Esophagus squamous epithelium (tissue), 4 donors: ENCODE measurements at regions not wholly inside any gene's neighbourhood (a gene's known extent, or its start where the extent isn't known, plus 50 kb on each side); places are given as distances from the start of the nearest gene placed in this dataset.
"Not testable (repeated sequence)": the region's sequence is repeated elsewhere in the genome, so short reads cannot be mapped to it uniquely, and the experiment has no call there.

Source experiments
- POLR2A ChIP-seq, 4 donors: fragments of 450-650 bp; IDR thresholded peaks; one replicate each; pipeline ENCODE4 v1.6.1; 2017; ENCODE audit warnings: antibody characterized with exemption in 4 of 4, mild to moderate bottlenecking in 4 of 4, moderate library complexity in 3 of 4
- TF ChIP-seq, protein P1 (sequence below), 6 experiments: fragments of 450-650 bp in 4 of 6; fragments of 200-600 bp in 2 of 6; sonication (generic) in 2 of 6; IDR thresholded peaks; one replicate each; pipeline ENCODE4 v1.5.1; 2016 to 2019; ENCODE audit warnings: antibody characterized with exemption in 6 of 6, mild to moderate bottlenecking in 4 of 6, moderate library complexity in 4 of 6

DNA sequence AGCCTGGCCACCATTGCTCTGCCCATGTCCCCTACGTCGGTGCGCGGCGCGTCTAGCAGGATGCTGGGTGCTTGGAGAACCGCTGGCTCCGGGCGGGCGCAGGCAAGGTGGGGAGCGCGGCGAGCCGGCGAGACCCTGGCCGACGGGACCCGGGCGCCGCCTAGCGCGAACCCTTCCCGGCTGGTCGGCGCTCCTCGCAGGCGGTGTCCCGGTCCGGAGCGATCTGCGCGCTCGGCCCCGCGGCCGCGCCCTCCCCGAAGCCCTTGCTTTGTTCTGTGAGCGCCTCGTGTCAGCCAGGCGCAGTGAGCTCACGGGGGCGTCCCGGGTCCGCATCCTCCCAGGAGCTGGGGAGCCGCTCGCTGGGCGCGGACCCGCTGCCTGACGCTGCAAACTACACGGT lies 219.1 kb upstream of the HSFY2 start:
- TF ChIP-seq, protein P1, sequence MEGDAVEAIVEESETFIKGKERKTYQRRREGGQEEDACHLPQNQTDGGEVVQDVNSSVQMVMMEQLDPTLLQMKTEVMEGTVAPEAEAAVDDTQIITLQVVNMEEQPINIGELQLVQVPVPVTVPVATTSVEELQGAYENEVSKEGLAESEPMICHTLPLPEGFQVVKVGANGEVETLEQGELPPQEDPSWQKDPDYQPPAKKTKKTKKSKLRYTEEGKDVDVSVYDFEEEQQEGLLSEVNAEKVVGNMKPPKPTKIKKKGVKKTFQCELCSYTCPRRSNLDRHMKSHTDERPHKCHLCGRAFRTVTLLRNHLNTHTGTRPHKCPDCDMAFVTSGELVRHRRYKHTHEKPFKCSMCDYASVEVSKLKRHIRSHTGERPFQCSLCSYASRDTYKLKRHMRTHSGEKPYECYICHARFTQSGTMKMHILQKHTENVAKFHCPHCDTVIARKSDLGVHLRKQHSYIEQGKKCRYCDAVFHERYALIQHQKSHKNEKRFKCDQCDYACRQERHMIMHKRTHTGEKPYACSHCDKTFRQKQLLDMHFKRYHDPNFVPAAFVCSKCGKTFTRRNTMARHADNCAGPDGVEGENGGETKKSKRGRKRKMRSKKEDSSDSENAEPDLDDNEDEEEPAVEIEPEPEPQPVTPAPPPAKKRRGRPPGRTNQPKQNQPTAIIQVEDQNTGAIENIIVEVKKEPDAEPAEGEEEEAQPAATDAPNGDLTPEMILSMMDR (IDR thresholded peaks at IDR 0.05): not testable (repeated sequence)
- not testable (repeated sequence) for TF ChIP-seq POLR2A (IDR thresholded peaks at IDR 0.05)
